ENCODE measurements at regions not wholly inside any gene's neighbourhood (a gene's known extent, or its start where the extent isn't known, plus 50 kb on each side); places are given as distances from the start of the nearest gene placed in this dataset.

DNA sequence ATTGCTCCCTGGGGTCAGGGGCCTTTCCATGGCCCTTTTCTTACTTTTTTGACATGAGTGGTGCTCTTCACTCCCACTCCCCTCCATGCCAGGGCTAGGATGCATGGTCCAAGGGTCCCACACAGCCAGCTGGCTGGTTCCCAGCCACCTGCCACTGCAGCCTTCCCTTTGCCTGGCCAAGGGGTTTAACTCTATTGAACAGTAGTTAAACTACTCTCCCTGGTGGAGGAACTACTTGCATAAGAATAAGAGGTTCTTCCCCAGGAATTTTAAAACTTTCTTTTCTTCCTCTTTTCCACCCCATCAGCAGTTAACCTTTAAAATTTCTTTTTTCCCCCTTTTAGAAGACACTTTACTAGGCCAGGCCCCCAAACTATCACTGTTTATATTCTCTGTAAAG lies 1532.8 kb upstream of the ACO1 start:
- Histone ChIP-seq H3K4me3 (ENCODE audit: low read length) (no peak overlapping the region), H3K9me3 (ENCODE audit: control insufficient read depth, insufficient read depth, low read length) (no peaks in the 10 kb centered on the region), H3K4me2 (ENCODE audit: low read length) (no peak overlapping the region), H4K20me1 (ENCODE audit: control insufficient read depth, insufficient read depth, low read depth, low read length) (no peaks in the 10 kb centered on the region), H3F3A (ENCODE audit: control insufficient read depth, insufficient read depth) (no peaks in the 10 kb centered on the region), H3K27me3 (ENCODE audit: control insufficient read depth, low read length) (no peaks in the 10 kb centered on the region), H3K9me2 (replicated peaks; ENCODE audit: control insufficient read depth, low read length) (no peaks in the 10 kb centered on the region), H3K79me2 (ENCODE audit: control insufficient read depth, low read length) (no peaks in the 10 kb centered on the region), H3K4me1 (ENCODE audit: control insufficient read depth, low read length) (no peaks in the 10 kb centered on the region), H3K36me3 (ENCODE audit: control insufficient read depth, low read length) (no peaks in the 10 kb centered on the region), H3K27ac (ENCODE audit: low read depth, low read length) (no peak overlapping the region)
- no peak for TF ChIP-seq EZH2phosphoT487 (IDR thresholded peaks at IDR 0.05; ENCODE audit: borderline replicate concordance, low read length)
- TF ChIP-seq, protein P1, sequence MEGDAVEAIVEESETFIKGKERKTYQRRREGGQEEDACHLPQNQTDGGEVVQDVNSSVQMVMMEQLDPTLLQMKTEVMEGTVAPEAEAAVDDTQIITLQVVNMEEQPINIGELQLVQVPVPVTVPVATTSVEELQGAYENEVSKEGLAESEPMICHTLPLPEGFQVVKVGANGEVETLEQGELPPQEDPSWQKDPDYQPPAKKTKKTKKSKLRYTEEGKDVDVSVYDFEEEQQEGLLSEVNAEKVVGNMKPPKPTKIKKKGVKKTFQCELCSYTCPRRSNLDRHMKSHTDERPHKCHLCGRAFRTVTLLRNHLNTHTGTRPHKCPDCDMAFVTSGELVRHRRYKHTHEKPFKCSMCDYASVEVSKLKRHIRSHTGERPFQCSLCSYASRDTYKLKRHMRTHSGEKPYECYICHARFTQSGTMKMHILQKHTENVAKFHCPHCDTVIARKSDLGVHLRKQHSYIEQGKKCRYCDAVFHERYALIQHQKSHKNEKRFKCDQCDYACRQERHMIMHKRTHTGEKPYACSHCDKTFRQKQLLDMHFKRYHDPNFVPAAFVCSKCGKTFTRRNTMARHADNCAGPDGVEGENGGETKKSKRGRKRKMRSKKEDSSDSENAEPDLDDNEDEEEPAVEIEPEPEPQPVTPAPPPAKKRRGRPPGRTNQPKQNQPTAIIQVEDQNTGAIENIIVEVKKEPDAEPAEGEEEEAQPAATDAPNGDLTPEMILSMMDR (IDR thresholded peaks at IDR 0.05; ENCODE audit: low read depth, low read length, poor library complexity, severe bottlenecking): no peak

DNA sequence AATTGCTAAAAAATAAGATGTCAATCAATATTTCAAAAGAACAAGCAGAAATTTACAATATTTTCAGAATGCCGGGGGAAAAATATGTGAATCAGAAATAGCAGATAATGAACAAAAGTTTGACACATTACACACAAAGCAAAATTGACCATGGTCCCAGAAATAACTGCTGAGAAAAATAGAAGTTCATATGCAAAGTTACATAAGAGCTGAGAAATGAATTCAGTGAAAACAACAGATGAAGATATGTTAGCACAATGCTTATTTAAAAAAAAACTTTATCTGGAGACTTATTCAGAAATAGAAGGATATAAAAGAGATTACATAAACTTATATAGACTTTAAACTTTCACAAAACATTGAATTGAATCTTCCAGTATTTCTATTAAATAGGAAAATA lies 1483.7 kb upstream of the ACO1 start:
- H3K27me3 ChIP-seq (ENCODE audit: control insufficient read depth, low read length): no peaks in the 10 kb centered on the region
- H3K4me2 ChIP-seq (ENCODE audit: low read length): no peak overlapping the region
- no peaks in the 10 kb centered on the region for H3K36me3 ChIP-seq (ENCODE audit: control insufficient read depth, low read length)
- no peak overlapping the region for H3K27ac ChIP-seq (ENCODE audit: low read depth, low read length)
- no peaks in the 10 kb centered on the region for H3K4me1 ChIP-seq (ENCODE audit: control insufficient read depth, low read length)
- TF ChIP-seq, protein P1 (IDR thresholded peaks at IDR 0.05; ENCODE audit: low read depth, low read length, poor library complexity, severe bottlenecking): no peak
- TF ChIP-seq EZH2phosphoT487 (IDR thresholded peaks at IDR 0.05; ENCODE audit: borderline replicate concordance, low read length): no peak
- no peak overlapping the region for H3K4me3 ChIP-seq (ENCODE audit: low read length)
- no peaks in the 10 kb centered on the region for H4K20me1 ChIP-seq (ENCODE audit: control insufficient read depth, insufficient read depth, low read depth, low read length)
- no peaks in the 10 kb centered on the region for H3F3A ChIP-seq (ENCODE audit: control insufficient read depth, insufficient read depth)
- no peaks in the 10 kb centered on the region for H3K79me2 ChIP-seq (ENCODE audit: control insufficient read depth, low read length)
- H3K9me3 ChIP-seq (ENCODE audit: control insufficient read depth, insufficient read depth, low read length): no peaks in the 10 kb centered on the region
- no peaks in the 10 kb centered on the region for H3K9me2 ChIP-seq (replicated peaks; ENCODE audit: control insufficient read depth, low read length)

DNA sequence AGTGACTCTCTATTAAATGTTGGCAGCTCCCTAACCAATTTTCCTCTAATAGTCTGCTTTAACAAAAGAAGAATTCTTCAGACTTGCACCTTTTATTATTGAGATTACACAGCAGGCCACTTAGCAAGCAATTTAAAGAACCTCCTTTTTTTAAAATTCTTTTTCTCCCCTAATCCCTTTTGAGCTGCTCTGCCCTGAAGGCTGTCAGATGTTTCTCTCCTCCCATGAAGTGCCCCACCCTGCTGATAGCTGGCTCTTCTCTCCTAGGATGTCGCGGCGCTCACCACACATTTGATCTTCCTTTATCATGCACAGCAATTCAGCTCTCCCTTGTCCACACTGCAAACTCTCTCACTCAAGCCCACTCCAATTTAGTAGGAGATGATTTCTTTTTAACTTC lies 1471.1 kb upstream of the ACO1 start:
- Histone ChIP-seq H3K27ac (ENCODE audit: low read depth, low read length) (no peak overlapping the region), H3K4me3 (ENCODE audit: low read length) (no peak overlapping the region), H3K27me3 (ENCODE audit: control insufficient read depth, low read length) (no peaks in the 10 kb centered on the region), H3K79me2 (ENCODE audit: control insufficient read depth, low read length) (no peaks in the 10 kb centered on the region), H3K9me3 (ENCODE audit: control insufficient read depth, insufficient read depth, low read length) (no peaks in the 10 kb centered on the region), H3K4me1 (ENCODE audit: control insufficient read depth, low read length) (no peaks in the 10 kb centered on the region), H3F3A (ENCODE audit: control insufficient read depth, insufficient read depth) (no peaks in the 10 kb centered on the region), H3K4me2 (ENCODE audit: low read length) (no peak overlapping the region), H4K20me1 (ENCODE audit: control insufficient read depth, insufficient read depth, low read depth, low read length) (no peaks in the 10 kb centered on the region), H3K9me2 (replicated peaks; ENCODE audit: control insufficient read depth, low read length) (no peaks in the 10 kb centered on the region), H3K36me3 (ENCODE audit: control insufficient read depth, low read length) (no peaks in the 10 kb centered on the region)
- no peak for TF ChIP-seq EZH2phosphoT487 (IDR thresholded peaks at IDR 0.05; ENCODE audit: borderline replicate concordance, low read length)
- TF ChIP-seq, protein P1 (IDR thresholded peaks at IDR 0.05; ENCODE audit: low read depth, low read length, poor library complexity, severe bottlenecking): no peak

DNA sequence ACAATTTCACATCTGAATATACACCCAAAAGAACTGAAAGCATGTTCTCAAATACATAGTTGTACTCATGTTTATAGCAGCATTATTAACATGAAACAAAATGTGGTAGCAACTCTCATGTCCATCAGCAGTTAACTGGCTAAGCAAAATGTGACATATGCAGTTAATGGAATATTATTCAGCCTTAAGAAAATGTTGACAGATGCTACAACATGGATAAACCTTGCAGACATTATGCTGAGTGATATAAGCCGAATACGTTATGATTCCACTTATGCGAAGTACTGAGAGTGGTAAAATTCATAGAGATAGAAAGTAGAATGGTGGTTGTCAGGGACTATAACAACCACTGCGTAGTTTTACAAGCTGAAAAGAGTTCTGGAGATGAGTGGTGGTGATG lies 1469.0 kb upstream of the ACO1 start:
- Histone ChIP-seq H3K4me1 (ENCODE audit: control insufficient read depth, low read length) (no peaks in the 10 kb centered on the region), H3K9me3 (ENCODE audit: control insufficient read depth, insufficient read depth, low read length) (no peaks in the 10 kb centered on the region), H3K4me2 (ENCODE audit: low read length) (no peak overlapping the region), H3F3A (ENCODE audit: control insufficient read depth, insufficient read depth) (no peaks in the 10 kb centered on the region), H4K20me1 (ENCODE audit: control insufficient read depth, insufficient read depth, low read depth, low read length) (no peaks in the 10 kb centered on the region), H3K79me2 (ENCODE audit: control insufficient read depth, low read length) (no peaks in the 10 kb centered on the region), H3K36me3 (ENCODE audit: control insufficient read depth, low read length) (no peaks in the 10 kb centered on the region), H3K27ac (ENCODE audit: low read depth, low read length) (no peak overlapping the region), H3K4me3 (ENCODE audit: low read length) (no peak overlapping the region), H3K9me2 (replicated peaks; ENCODE audit: control insufficient read depth, low read length) (no peaks in the 10 kb centered on the region), H3K27me3 (ENCODE audit: control insufficient read depth, low read length) (no peaks in the 10 kb centered on the region)
- TF ChIP-seq, protein P1 (IDR thresholded peaks at IDR 0.05; ENCODE audit: low read depth, low read length, poor library complexity, severe bottlenecking): no peak
- TF ChIP-seq EZH2phosphoT487 (IDR thresholded peaks at IDR 0.05; ENCODE audit: borderline replicate concordance, low read length): no peak

Data from DOHH2 (cell line).